Thymus (tissue), 11 donors: ENCODE measurements at regions not wholly inside any gene's neighbourhood (a gene's known extent, or its start where the extent isn't known, plus 50 kb on each side); places are given as distances from the start of the nearest gene placed in this dataset.

Experiments used
- DNase-seq, 9 donors: peaks; one replicate each; pipeline ENCODE4 v3.0.0-alpha.2; 2013; ENCODE audit warnings: low spot score in 9 of 9, low read depth in 6 of 9, missing footprints in 1 of 9
- H3K27ac ChIP-seq, 2 donors: one replicate each; pipeline ENCODE4 v1.5.1; 2013; ENCODE audit warnings: control low read depth in 1 of 2, low read depth in 1 of 2, low read length in 1 of 2, mild to moderate bottlenecking in 1 of 2, moderate library complexity in 1 of 2
- H3K27me3 ChIP-seq, 2 donors: one replicate each; pipeline ENCODE4 v1.5.1; 2013; ENCODE audit warnings: low read length in 1 of 2; ENCODE audit not compliant: control insufficient read depth in 2 of 2, insufficient read depth in 1 of 2
- H3K36me3 ChIP-seq, 2 donors: one replicate each; pipeline ENCODE4 v1.5.1; 2013; ENCODE audit warnings: low read length in 1 of 2, mild to moderate bottlenecking in 1 of 2, moderate library complexity in 1 of 2; ENCODE audit not compliant: control insufficient read depth in 2 of 2, insufficient read depth in 2 of 2
- H3K4me1 ChIP-seq, 2 donors: one replicate each; pipeline ENCODE4 v1.5.1; 2013; ENCODE audit warnings: low read length in 2 of 2; ENCODE audit not compliant: control insufficient read depth in 2 of 2, insufficient read depth in 2 of 2
- H3K4me3 ChIP-seq, 2 donors: one replicate each; pipeline ENCODE4 v1.5.1; 2013; ENCODE audit warnings: low read length in 2 of 2, control low read depth in 1 of 2, mild to moderate bottlenecking in 1 of 2
- H3K9me3 ChIP-seq, 2 donors: one replicate each; pipeline ENCODE4 v1.5.1; 2013; ENCODE audit warnings: low read length in 1 of 2, mild to moderate bottlenecking in 1 of 2; ENCODE audit not compliant: control insufficient read depth in 2 of 2, insufficient read depth in 1 of 2
- WGBS: extraction: QIAGEN DNeasy Blood & Tissue Kit; methylation state at CpG from one replicate; pipeline ENCODE4 v1.1.7; 2013; 5-methylcytosine and 5-hydroxymethylcytosine counted together
- donor health status: healthy.

DNA sequence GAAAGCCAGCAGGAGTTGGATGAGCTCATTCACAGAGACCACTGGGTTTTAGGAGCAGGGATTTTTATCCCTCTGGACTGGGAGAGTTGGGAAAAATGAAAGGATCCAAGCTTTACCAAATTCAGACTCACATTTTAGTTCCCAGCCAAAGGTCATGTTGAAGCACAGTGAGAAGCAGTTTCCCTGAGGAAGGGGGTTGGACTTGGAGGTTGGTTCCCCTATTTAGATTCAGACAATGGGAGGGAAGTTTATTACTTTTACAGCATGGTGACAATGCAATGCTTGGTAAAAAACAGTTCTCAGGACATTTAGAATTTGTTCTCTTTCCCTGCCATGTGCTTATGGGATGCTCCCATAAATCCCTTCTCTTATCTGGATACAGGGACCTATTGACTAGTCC, 57.3 kb upstream of the ZNF648 start:
- no peaks in the 10 kb centered on the region for H3K36me3 ChIP-seq
- H3K9me3 ChIP-seq = no peaks in the 10 kb centered on the region
- peaks cover 0 to 11% of the 10 kb centered on the region in 2 donors for H3K27me3 ChIP-seq
- H3K4me3 ChIP-seq = no peak overlapping the region
- no peak overlapping the region for H3K27ac ChIP-seq
- peaks cover 7 to 10% of the 10 kb centered on the region in 2 donors for H3K4me1 ChIP-seq
- DNase-seq = no peak

DNA sequence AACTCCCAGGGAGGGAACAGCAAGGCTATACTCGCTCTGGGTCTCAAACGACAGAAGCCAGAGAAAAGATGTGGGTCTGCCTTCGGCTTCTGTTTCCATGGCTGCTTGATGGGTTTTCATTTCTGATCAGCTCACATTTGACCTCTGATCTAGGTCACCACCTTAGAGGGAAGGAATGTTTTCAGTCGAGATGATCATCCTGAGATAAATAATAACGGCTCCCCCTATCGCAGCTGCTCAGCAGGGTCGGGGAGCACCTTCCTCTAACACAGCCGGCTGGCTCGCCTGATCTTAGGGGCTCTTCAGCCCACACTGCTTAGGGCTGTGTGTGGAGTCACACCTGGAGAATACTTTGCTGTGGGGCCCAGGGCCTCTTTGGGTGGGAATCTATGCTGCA, 53.1 kb upstream of the ZNF648 start:
- H3K36me3 ChIP-seq = no peaks in the 10 kb centered on the region
- no peaks in the 10 kb centered on the region for H3K9me3 ChIP-seq
- no peak overlapping the region for H3K4me3 ChIP-seq
- WGBS = 57% methylated on average over 9 of the region's 9 CpGs
- peak in 3 of 9 donors; percentile 10 to 39 (median 13) for DNase-seq
- H3K27ac ChIP-seq = no peak overlapping the region
- peaks cover 9 to 14% of the 10 kb centered on the region in 2 donors for H3K4me1 ChIP-seq
- peaks cover 0 to 12% of the 10 kb centered on the region in 2 donors for H3K27me3 ChIP-seq

DNA sequence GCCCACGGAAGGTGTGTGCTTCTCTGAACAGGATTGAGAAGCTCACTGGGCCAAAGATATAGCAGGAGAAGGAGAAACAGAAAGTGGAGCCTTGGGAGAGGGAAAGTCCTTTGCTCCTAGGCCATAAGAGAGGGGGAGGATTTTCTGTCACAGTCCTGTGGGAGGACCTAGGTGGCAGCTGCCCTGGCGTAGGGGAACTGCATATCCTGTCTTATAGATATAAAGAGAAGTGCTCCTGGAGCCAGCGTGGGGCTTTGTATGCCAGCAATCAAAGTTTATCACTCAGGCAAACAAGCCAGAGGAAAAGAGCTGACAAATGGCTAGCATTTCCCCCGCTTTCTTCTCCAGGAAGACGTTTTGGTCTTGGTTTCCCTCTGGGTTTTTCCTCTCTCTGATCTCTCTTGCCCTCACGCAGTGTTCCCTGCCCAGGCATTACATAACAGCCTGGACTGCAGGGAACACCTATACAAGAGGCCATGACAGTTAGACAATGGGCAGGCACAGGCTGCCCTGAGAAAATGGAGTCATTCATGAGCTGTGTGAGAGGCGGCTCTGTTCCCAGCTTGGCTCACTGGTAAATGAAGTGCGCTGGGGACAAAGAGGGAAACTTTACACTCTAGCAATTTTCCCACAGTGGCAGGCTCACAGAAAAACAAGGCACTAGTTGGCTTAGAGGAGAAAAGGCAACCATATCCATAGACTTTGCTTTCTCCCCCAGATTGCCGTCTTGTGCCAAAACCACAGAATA, 52.5 kb upstream of the ZNF648 start:
- Histone ChIP-seq H3K4me3 (no peak overlapping the region), H3K9me3 (no peaks in the 10 kb centered on the region), H3K36me3 (no peaks in the 10 kb centered on the region), H3K27me3 (peaks cover 0 to 12% of the 10 kb centered on the region in 2 donors), H3K4me1 (peaks cover 9 to 14% of the 10 kb centered on the region in 2 donors), H3K27ac (no peak overlapping the region)
- no peak for DNase-seq
- 47% methylated on average over 9 of the region's 9 CpGs for WGBS

DNA sequence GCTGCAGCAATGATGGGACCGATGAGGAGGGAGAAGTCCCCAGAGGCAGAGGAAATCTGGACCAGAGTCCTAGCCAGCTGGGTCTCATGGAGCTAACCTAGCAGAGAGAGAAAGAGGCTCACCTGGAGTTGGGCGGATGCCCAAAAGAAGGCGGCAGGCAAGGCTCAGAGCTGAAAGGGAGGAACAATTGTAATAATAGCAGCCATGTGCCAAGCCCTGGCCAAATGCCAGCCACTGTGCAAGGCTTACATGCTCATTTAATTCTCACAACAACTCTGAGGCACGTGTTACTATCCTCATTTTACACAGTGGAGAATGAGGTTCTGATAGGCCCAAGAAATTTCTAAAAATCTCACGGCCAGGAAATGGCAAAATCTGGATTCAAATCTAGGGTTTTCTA, 50.0 kb upstream of the ZNF648 start:
- H3K27me3 ChIP-seq = peaks cover 0 to 12% of the 10 kb centered on the region in 2 donors
- 90% methylated on average over 5 of the region's 5 CpGs for WGBS
- no peaks in the 10 kb centered on the region for H3K36me3 ChIP-seq

More for the DNA sequence above, 50.0 kb upstream of the ZNF648 start:
- Histone ChIP-seq H3K4me3 (no peak overlapping the region), H3K9me3 (no peaks in the 10 kb centered on the region), H3K27ac (no peak overlapping the region), H3K4me1 (peaks cover 9 to 14% of the 10 kb centered on the region in 2 donors)
- DNase-seq = no peak
